Astrocyte (in vitro differentiated cells and primary cell): ENCODE measurements at regions not wholly inside any gene's neighbourhood (a gene's known extent, or its start where the extent isn't known, plus 50 kb on each side); places are given as distances from the start of the nearest gene placed in this dataset.

ENCODE experiments used
- DNase-seq: peaks from one replicate; pipeline ENCODE4 v3.0.0-alpha.2; 2010; ENCODE audit warnings: low read depth
- FAIRE-seq: peaks from 2 replicates; lab custom pipeline; 2011; peaks lifted over from hg19 to GRCh38; lab: Jason Lieb, UNC
- H2AFZ ChIP-seq: 2 replicates; pipeline ENCODE4 v1.6.0; 2012; ENCODE audit warnings: low read depth, low read length, inconsistent platforms
- H3K27ac ChIP-seq: 2 replicates; pipeline ENCODE4 v1.5.1; 2011; ENCODE audit warnings: low read depth, low read length, inconsistent platforms
- H3K27me3 ChIP-seq: 2 replicates; pipeline ENCODE4 v1.6.0; 2011; ENCODE audit warnings: low read length, inconsistent platforms; ENCODE audit not compliant: insufficient read depth
- H3K36me3 ChIP-seq: 2 replicates; pipeline ENCODE4 v1.5.1; 2011; ENCODE audit warnings: low read length, inconsistent platforms; ENCODE audit not compliant: insufficient read depth
- H3K4me1 ChIP-seq: 2 replicates; pipeline ENCODE4 v1.5.1; 2011; ENCODE audit warnings: low read length, inconsistent platforms; ENCODE audit not compliant: insufficient read depth
- H3K4me2 ChIP-seq: 2 replicates; pipeline ENCODE4 v1.6.0; 2012; ENCODE audit warnings: low read length, inconsistent platforms
- H3K4me3 ChIP-seq: 2 replicates; pipeline ENCODE4 v1.5.1; 2011; ENCODE audit warnings: low read depth, mild to moderate bottlenecking, low read length, inconsistent platforms; ENCODE audit not compliant: insufficient read depth
- H3K79me2 ChIP-seq: 2 replicates; pipeline ENCODE4 v1.6.0; 2012; ENCODE audit warnings: mild to moderate bottlenecking, low read length, inconsistent platforms; ENCODE audit not compliant: insufficient read depth
- H3K9ac ChIP-seq: 2 replicates; pipeline ENCODE4 v1.6.0; 2012; ENCODE audit warnings: mild to moderate bottlenecking, low read length, inconsistent platforms
- H3K9me3 ChIP-seq: 2 replicates; pipeline ENCODE4 v1.5.1; 2012; ENCODE audit warnings: low read depth, mild to moderate bottlenecking, low read length, inconsistent platforms; ENCODE audit not compliant: insufficient read depth
- H4K20me1 ChIP-seq: 2 replicates; pipeline ENCODE4 v1.6.0; 2012; ENCODE audit warnings: low read length, inconsistent platforms; ENCODE audit not compliant: insufficient read depth
- H3K27ac Mint-ChIP-seq: one replicate; pipeline ENCODE4 v1.8.0; 2021; ENCODE audit warnings: mild to moderate bottlenecking, mixed read lengths; ENCODE audit not compliant: unreplicated experiment
- H3K27me3 Mint-ChIP-seq: one replicate; pipeline ENCODE4 v1.8.0; 2021; ENCODE audit warnings: low read depth, mixed read lengths; ENCODE audit not compliant: unreplicated experiment
- H3K36me3 Mint-ChIP-seq: one replicate; pipeline ENCODE4 v1.8.0; 2021; ENCODE audit warnings: low read depth, mixed read lengths; ENCODE audit not compliant: unreplicated experiment
- H3K4me1 Mint-ChIP-seq: one replicate; pipeline ENCODE4 v1.8.0; 2021; ENCODE audit warnings: low read depth, mixed read lengths; ENCODE audit not compliant: unreplicated experiment
- H3K4me3 Mint-ChIP-seq: one replicate; pipeline ENCODE4 v1.8.0; 2021; ENCODE audit warnings: mild to moderate bottlenecking, moderate library complexity, mixed read lengths; ENCODE audit not compliant: unreplicated experiment
- H3K9me3 Mint-ChIP-seq: one replicate; pipeline ENCODE4 v1.8.0; 2021; ENCODE audit warnings: mild to moderate bottlenecking, mixed read lengths; ENCODE audit not compliant: unreplicated experiment
- EZH2 ChIP-seq: IDR thresholded peaks from 2 replicates; pipeline ENCODE4 v1.6.1; 2012; ENCODE audit warnings: mild to moderate bottlenecking, low read length, inconsistent platforms; ENCODE audit not compliant: insufficient read depth
- TF ChIP-seq, protein P1 (sequence below): IDR thresholded peaks from 2 replicates; pipeline ENCODE4 v1.5.1; 2011; ENCODE audit warnings: low read depth, mild to moderate bottlenecking, inconsistent platforms, low read length, moderate library complexity; ENCODE audit not compliant: insufficient read depth

DNA sequence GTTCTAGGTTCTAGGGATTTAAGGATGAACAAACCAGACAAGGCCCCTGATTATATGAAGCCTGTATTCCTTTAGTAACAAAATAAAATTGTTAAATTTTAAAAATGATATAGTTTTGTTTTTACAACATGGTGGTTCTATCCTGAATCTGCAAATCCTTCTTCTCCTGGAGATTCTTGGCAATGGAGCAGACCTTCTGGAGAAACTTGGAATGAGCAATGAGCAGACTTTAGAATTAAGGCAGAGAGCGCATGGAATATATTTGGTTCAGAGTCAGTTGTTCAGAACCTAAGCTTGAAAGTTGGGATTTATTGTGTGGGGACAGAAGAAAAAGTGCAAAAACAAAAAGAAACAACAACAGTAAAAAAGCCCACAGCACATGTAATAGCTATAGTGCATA is 381.1 kb downstream of the ADGRL2 start:
- H3K4me1 ChIP-seq: no peaks in the 10 kb centered on the region
- H3K79me2 ChIP-seq: no peaks in the 10 kb centered on the region
- no peaks in the 10 kb centered on the region for H3K36me3 ChIP-seq
- Mint-ChIP-seq H3K4me1 (peaks cover 4% of the 10 kb centered on the region), H3K36me3 (no peaks in the 10 kb centered on the region), H3K27ac (no peak overlapping the region), H3K27me3 (no peaks in the 10 kb centered on the region), H3K9me3 (no peaks in the 10 kb centered on the region), H3K4me3 (no peak overlapping the region)
- no peak overlapping the region for H3K4me2 ChIP-seq
- no peak overlapping the region for H3K27ac ChIP-seq
- no peak for DNase-seq
- FAIRE-seq: no peak
- no peaks in the 10 kb centered on the region for H4K20me1 ChIP-seq
- no peak overlapping the region for H2AFZ ChIP-seq
- no peaks in the 10 kb centered on the region for H3K9me3 ChIP-seq
- TF ChIP-seq EZH2: no peak
- TF ChIP-seq, protein P1, sequence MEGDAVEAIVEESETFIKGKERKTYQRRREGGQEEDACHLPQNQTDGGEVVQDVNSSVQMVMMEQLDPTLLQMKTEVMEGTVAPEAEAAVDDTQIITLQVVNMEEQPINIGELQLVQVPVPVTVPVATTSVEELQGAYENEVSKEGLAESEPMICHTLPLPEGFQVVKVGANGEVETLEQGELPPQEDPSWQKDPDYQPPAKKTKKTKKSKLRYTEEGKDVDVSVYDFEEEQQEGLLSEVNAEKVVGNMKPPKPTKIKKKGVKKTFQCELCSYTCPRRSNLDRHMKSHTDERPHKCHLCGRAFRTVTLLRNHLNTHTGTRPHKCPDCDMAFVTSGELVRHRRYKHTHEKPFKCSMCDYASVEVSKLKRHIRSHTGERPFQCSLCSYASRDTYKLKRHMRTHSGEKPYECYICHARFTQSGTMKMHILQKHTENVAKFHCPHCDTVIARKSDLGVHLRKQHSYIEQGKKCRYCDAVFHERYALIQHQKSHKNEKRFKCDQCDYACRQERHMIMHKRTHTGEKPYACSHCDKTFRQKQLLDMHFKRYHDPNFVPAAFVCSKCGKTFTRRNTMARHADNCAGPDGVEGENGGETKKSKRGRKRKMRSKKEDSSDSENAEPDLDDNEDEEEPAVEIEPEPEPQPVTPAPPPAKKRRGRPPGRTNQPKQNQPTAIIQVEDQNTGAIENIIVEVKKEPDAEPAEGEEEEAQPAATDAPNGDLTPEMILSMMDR: no peak
- H3K4me3 ChIP-seq: no peak overlapping the region
- H3K9ac ChIP-seq: no peak overlapping the region
- H3K27me3 ChIP-seq: no peaks in the 10 kb centered on the region

DNA sequence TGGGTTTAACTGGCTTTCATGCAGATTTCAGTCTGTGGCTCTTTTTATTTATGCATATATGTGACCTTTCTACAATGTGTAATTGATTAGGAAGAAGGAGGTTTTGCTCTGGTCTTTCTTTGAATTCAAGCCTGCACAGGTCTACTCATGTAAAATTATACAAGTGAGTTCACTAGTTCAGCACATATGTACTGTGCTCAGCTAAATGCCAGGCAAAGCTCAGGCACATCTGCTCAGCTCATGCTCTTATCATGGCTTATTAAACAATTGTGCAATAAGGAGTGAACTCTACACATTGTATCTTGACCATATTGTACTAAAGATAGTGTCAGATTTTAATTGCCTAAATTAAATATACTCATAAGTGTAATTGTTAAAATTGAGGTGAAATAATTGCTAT is 378.4 kb downstream of the ADGRL2 start:
- no peaks in the 10 kb centered on the region for H3K27me3 ChIP-seq
- no peak overlapping the region for H3K9ac ChIP-seq
- H3K4me3 ChIP-seq: no peak overlapping the region
- no peak overlapping the region for H3K27ac Mint-ChIP-seq
- no peaks in the 10 kb centered on the region for H3K36me3 Mint-ChIP-seq
- H3K27me3 Mint-ChIP-seq: no peaks in the 10 kb centered on the region
- no peaks in the 10 kb centered on the region for H4K20me1 ChIP-seq
- TF ChIP-seq EZH2: no peak
- TF ChIP-seq, protein P1: no peak
- no peaks in the 10 kb centered on the region for H3K79me2 ChIP-seq
- no peak overlapping the region for H3K4me2 ChIP-seq
- H3K4me3 Mint-ChIP-seq: no peak overlapping the region
- no peak overlapping the region for H2AFZ ChIP-seq
- FAIRE-seq (no peak), DNase-seq (no peak)
- H3K4me1 Mint-ChIP-seq: peaks cover 4% of the 10 kb centered on the region
- no peaks in the 10 kb centered on the region for H3K36me3 ChIP-seq
- no peaks in the 10 kb centered on the region for H3K4me1 ChIP-seq
- no peak overlapping the region for H3K27ac ChIP-seq
- H3K9me3 Mint-ChIP-seq: no peaks in the 10 kb centered on the region
- H3K9me3 ChIP-seq: no peaks in the 10 kb centered on the region

DNA sequence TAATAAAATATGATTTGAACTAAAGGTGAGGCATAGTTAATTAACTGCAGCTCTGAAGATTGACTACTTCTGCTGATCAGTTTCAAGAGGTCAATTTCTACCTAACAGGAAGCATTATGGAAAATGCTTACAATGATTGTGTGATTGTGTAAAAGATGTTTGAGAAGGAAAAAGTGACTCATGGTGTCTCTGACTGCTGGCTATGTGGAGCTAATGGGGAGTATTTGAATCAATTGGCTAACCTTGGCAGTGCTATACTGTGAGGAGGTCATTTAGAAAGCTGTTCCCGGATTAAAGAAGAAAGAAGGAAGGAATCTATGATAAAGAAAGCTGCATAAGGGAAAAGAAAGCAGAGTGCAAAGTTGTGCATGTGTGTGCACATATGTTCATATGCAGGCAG is 376.5 kb downstream of the ADGRL2 start:
- TF ChIP-seq EZH2: no peak
- TF ChIP-seq, protein P1: no peak
- H3K36me3 Mint-ChIP-seq: no peaks in the 10 kb centered on the region
- FAIRE-seq: no peak

More for the DNA sequence above, 376.5 kb downstream of the ADGRL2 start:
- Histone ChIP-seq H4K20me1 (no peaks in the 10 kb centered on the region), H3K4me1 (no peaks in the 10 kb centered on the region), H3K4me3 (no peak overlapping the region), H3K36me3 (no peaks in the 10 kb centered on the region), H2AFZ (no peak overlapping the region), H3K27ac (no peak overlapping the region), H3K9ac (no peak overlapping the region), H3K9me3 (no peaks in the 10 kb centered on the region), H3K27me3 (no peaks in the 10 kb centered on the region), H3K79me2 (no peaks in the 10 kb centered on the region), H3K4me2 (no peak overlapping the region)
- H3K4me1 Mint-ChIP-seq: peaks cover 4% of the 10 kb centered on the region
- H3K4me3 Mint-ChIP-seq: no peak overlapping the region
- no peak overlapping the region for H3K27ac Mint-ChIP-seq
- no peaks in the 10 kb centered on the region for H3K27me3 Mint-ChIP-seq
- H3K9me3 Mint-ChIP-seq: no peaks in the 10 kb centered on the region
- DNase-seq: peak; percentile 48
